ENCODE measurements at regions not wholly inside any gene's neighbourhood (a gene's known extent, or its start where the extent isn't known, plus 50 kb on each side); places are given as distances from the start of the nearest gene placed in this dataset.

DNA sequence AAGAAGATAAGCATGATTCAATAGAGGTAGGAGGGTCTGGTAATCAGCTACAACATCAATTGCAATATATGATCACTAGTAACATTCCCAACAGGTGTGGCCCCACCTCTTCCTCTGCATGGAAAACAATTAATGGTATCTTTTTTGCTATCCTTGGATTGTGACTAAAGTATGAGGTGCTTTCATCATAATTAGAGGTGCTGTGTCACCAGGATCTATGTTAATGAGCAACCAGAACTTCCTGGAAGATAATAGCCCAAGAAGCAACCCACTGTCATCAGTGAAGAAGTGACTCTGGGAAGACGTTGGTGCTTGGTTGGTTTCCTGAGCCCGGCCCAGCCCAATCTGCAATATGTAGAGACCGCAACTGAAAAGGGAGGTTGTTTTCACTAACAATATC lies 167.2 kb downstream of the SETD4 start:
- no peak for DNase-seq

GRCh38 chr21:35886887-35887286 lies 173.4 kb downstream of the SETD4 start:
- no peak for DNase-seq

DNA sequence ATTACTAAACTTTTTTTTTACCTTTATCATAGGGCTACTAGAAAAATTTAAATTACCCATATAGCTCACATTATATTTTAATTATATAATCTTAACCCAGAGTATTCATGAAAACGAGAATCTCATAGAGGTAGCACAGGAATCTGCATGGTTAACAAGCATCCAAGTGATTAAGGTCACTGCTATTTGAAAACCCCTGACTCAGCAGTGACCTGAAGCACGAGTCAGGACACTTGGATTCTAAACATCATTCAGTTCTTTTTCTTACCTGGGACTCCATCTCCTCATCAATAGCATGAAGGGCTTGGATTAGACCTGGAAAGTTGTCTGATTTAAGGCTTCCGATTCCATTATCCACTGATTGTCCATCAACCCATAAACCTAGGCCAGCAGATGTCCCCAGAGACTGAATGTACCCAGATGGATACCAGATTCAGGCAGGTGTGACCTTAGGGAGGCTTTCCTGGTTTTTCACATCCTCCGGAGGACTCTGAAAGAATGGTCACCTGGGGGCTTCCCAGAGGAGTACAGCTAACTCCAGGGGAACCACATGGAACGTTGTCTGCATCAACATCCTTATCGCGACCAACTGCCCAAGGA lies 174.3 kb downstream of the SETD4 start:
- DNase-seq = no peak

DNA sequence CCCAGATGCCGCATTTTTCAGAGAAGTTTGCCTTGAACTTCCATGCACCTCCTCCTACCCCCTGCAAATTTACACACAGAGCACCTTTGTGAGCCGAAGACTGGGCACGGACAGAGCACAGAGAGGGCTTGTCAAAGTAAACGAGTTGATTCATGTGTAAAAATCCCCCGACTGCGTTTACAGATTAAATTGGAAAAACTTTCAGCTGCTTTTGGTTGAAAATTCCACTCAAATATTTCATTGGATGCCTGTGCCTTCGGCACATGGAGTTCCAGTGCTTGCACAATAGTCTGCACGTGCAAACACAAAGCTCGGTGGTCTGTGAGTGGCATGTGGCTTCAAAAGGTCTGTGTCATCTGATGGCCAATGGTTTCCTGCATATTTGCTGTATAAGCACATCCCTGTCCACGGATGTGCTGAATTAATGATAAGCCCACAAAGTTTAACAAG lies 177.5 kb downstream of the SETD4 start:
- DNase-seq = no peak

DNA sequence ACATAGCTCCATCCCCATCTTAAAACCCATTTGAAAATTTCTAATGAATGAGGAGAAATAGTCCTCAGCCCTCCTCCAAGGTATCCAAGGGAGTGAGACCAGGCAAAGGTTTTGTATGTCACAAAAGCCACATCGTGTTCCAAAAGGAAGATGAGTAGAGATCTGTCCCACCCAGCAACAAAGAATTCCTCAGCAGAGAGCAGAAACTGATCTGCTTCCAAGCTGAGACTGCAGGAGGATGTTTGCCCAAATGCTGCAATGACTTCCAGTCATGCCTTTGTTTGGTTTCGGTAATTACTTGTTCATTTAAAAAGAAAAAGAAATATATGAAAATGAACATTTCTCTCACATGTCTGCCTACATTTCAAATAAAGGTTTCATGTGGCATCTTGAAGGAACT lies 186.9 kb downstream of the SETD4 start:
- no peak for DNase-seq

GRCh38 chr21:35871906-35872305 lies 188.4 kb downstream of the SETD4 start:
- no peak for DNase-seq

DNA sequence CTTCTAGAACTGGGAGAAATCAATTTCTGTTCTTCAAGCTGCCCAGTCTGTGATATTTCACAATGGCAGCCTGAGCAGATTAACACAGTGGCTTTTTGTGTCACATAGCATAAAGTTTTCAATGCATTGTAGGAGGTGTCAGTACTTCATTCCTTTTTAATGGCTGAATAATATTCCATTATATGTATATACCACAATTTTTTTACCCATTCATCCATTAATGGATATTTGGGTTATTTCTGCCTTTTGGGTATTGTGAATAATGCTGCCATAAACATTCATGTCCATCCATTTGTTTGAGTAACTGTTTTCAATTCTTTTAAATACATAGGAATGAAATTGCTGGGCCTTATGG lies 191.5 kb downstream of the SETD4 start:
- no peak for DNase-seq

- DNase-seq = no peak
Observed at GRCh38 chr21:35868005-35868868, 192.1 kb downstream of the SETD4 start.

DNA sequence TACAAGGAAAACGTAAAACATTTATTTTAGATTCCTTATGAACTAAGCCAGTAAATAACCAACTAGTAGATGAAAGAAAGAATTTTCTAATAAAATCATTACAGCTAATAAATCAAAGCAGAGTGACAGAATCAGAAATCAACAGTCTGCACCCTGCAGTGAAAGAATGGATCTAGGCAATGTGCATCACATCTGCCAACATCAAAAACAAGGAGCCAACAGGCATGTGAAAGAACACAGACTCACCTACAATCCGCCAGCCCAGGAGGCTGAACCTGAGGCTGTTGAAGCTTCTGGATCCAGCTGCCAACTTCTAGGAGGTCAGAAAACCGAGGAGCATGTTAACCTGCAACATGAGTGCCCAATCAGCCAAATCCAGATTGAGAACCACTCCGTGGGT lies 196.3 kb downstream of the SETD4 start:
- DNase-seq = no peak

- no peak for DNase-seq
Observed at GRCh38 chr21:35862969-35863368, 197.4 kb downstream of the SETD4 start.

DNA sequence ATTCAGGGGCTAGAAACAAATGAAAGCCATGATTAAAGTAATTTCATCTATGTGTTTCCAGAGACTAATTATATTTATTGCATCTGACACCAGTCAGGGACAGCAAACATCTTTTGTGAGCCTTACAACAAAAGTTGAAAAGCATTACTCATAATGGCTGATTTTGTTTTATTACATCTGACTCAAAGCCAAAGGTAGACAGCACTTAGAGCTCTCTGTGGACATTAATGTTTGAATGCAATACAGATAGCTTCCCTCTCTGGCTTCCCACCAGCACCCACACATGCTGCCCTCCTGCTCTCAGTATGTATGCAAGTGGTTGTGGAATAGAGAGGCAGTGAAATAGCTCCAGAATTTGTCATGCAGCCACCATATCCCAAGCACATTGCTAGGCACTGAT lies 198.7 kb downstream of the SETD4 start:
- DNase-seq = no peak

- DNase-seq = no peak
Observed at GRCh38 chr21:35860189-35860869, 200.0 kb downstream of the SETD4 start.

- DNase-seq = no peak
Observed at GRCh38 chr21:35859677-35860076, 200.6 kb downstream of the SETD4 start.

GRCh38 chr21:35857095-35857494 lies 203.2 kb downstream of the SETD4 start:
- no peak for DNase-seq

GRCh38 chr21:35855484-35855883 lies 204.8 kb downstream of the SETD4 start:
- DNase-seq = no peak

- DNase-seq = no peak
Observed at GRCh38 chr21:35854281-35854680, 206.0 kb downstream of the SETD4 start.

GRCh38 chr21:35853321-35854239 lies 206.7 kb downstream of the SETD4 start:
- no peak for DNase-seq

DNA sequence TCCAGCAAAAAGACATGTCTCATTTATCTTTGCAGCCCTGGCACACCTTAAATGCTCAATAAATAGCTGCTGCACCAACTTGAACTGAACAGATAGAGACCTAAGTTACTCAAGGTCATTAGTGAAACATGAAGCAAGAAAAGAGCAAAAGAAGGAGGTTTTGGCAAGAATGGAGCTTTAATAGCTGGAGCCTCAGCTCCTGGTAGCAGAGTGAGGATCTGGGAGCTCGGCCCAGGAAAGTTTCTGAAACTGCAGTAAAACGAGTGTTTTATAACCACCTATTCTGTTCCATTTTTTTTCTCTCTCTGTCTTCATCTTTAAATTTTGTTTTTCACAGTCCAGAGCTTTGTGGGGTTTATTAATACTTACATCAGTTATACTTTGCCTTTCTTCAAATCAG lies 207.5 kb downstream of the SETD4 start:
- DNase-seq = no peak

DNA sequence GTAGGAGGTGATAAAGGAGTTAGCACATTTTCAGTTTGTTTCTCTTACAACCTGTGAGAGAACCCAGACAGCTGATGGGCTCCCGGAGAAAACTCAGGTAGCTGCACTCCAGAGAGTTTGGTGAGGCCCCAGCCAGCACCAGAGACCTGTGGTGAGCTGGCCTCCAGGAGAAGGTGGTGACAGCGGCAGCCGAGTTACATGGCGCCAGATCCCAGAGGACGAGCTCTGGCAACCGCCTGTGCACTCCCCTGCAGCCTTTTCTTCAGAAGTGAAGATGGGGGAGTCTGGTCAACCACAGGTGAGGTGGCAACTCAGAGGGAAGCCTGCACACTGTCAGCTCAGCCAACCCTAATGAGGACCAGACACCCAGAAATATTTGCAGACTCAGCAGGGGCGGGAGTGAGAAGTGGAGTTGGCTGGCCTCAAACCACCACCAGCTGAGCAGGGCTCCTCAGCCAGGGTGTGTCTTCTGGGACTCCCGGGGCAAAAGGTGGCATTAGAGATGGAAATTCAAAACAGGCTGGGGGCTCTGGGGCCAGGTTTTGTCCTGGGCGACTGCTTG lies 209.7 kb downstream of the SETD4 start:
- DNase-seq = no peak

DNA sequence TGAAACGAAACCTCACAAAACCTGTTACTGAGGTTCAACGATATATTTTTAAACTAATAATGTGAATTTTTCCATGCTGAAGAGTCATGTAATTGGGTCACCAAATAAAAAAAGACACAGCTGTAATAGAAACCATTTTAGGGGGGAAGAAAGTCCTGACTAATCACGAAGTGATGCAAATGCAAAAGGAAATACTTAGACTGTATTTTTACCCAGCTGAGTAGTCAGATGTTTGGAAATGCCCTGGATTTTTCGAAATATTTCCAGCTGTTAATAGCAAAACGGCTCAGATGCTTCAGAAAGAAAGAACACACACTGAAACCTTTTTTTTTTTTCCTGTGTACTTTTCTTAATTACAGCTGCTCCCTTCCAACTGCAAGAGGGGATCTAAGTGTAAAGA lies 210.3 kb downstream of the SETD4 start:
- no peak for DNase-seq

- DNase-seq = no peak
Observed at GRCh38 chr21:35849144-35849543, 211.2 kb downstream of the SETD4 start.

- no peak for DNase-seq
Observed at GRCh38 chr21:35843911-35844667, 216.2 kb downstream of the SETD4 start.
